Transverse colon (tissue), 3 donors: ENCODE measurements at regions not wholly inside any gene's neighbourhood (a gene's known extent, or its start where the extent isn't known, plus 50 kb on each side); places are given as distances from the start of the nearest gene placed in this dataset.

Experiments used
- POLR2A ChIP-seq: fragments of 450-650 bp; IDR thresholded peaks from one replicate; pipeline ENCODE4 v1.6.1; 2016; ENCODE audit warnings: antibody characterized with exemption, mild to moderate bottlenecking, moderate library complexity
- TF ChIP-seq, protein P1 (sequence below), 5 experiments: fragments of 200-600 bp in 3 of 5; fragments of 450-650 bp in 2 of 5; sonication (generic) in 3 of 5; IDR thresholded peaks; 1 replicate in 2 of 5; 2 replicates in 3 of 5; pipeline ENCODE4 v1.5.1; 2016 to 2017; ENCODE audit warnings: antibody characterized with exemption in 5 of 5, inconsistent platforms in 3 of 5, mild to moderate bottlenecking in 2 of 5, moderate library complexity in 1 of 5

- no peak for TF ChIP-seq POLR2A
- TF ChIP-seq, protein P1, sequence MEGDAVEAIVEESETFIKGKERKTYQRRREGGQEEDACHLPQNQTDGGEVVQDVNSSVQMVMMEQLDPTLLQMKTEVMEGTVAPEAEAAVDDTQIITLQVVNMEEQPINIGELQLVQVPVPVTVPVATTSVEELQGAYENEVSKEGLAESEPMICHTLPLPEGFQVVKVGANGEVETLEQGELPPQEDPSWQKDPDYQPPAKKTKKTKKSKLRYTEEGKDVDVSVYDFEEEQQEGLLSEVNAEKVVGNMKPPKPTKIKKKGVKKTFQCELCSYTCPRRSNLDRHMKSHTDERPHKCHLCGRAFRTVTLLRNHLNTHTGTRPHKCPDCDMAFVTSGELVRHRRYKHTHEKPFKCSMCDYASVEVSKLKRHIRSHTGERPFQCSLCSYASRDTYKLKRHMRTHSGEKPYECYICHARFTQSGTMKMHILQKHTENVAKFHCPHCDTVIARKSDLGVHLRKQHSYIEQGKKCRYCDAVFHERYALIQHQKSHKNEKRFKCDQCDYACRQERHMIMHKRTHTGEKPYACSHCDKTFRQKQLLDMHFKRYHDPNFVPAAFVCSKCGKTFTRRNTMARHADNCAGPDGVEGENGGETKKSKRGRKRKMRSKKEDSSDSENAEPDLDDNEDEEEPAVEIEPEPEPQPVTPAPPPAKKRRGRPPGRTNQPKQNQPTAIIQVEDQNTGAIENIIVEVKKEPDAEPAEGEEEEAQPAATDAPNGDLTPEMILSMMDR (IDR thresholded peaks at IDR 0.05), result no peak
Measured at GRCh38 chr7:47649919-47650318, 68.0 kb upstream of the TNS3 start.
